GM19468 (cell line): ENCODE measurements at regions not wholly inside any gene's neighbourhood (a gene's known extent, or its start where the extent isn't known, plus 50 kb on each side); places are given as distances from the start of the nearest gene placed in this dataset.

Source experiments
- ATAC-seq: cut with Tn5 transposase; IDR thresholded peaks from one replicate; pipeline ENCODE4 v1.9.1; 2021; ENCODE audit warnings: mild to moderate bottlenecking, moderate library complexity, moderate number of reproducible peaks; ENCODE audit not compliant: unreplicated experiment; ENCODE audit errors: extremely low read depth

DNA sequence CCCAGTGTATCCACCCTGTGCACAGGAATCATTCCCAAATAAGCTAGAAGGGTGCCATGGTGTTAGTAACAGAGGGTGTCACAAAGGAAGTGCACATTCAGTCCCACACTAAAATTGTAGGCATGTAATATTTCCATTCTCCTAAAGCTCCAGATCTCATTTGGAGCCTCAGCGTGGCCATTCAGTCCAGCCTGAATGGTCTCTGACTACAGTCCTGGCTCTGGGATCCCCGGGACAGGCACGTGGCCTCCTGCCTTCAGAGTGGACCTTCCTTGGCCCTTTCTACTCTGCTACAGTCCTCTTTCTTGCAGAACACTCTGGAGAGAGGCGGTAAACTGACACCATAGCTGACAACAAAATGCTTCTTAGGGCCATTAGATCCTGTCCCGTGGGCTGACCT, 243.9 kb downstream of the IRX2 start:
- no peak for ATAC-seq

DNA sequence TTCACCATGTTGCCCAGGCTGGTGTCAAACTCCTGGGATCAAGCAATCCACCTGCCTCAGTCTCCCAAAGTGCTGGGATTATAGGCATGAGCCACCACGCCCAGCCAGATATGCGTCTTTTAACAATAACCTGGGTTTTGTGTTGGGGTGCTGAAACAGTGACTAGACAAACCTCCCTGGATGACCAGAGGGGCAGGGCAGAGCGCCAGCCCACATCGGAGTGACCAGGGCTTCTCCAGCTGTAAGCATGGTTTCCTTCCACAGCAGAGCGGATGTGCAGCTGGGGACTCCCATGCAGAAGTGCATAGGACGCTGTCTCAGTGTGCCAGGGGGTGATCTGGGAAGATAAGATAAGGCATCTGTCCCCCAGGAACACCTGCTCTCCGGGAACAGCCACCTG, 244.9 kb downstream of the IRX2 start:
- ATAC-seq: no peak

DNA sequence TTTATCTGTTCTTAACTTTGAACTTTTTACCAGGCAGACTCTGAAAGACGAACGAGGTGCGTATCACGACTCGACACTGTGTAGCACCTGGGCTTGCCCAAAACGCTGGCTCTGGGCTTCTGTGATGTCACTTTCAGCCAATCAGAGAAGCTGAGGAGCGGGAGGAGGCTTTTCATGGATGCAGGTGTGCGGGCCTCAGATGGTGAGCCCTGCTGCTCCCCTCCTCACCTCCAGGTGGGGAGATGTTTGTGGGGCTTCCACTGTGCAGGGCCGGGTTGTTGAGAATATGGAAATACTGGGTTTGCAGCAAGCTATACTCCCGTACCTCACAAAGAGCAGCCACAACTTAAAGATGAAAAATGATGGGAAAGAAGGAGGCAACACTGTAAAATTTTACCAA, 246.3 kb downstream of the IRX2 start:
- ATAC-seq: no peak

DNA sequence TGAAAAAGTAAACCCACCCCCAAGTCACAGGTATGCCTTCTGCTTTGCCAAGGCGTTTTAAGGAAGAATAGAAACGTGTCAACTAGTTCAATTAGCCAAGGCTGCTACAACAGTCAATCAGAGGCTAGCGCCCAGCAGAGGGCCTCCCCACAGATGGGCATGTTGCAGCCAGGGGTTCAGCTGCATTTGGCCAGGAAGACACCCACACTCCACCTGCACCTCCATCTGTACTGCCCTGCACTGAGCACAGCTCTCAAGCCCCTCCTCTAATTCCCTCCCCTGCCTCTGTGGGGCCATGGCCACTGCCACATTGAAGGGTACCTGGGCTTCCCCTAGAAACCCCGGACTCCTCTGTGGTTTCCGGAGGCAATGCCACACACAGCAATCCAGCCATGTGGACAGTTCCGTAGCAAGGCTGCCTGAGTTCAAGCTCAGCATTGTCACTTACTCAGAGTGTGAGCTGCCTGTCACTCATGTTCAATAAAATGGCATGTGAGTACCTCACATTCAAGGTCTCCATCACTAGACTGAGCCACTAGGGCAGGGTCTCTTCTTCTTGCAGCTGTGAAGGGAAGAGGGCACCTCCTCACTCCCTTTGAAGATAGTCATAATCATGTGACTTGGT, 248.4 kb downstream of the IRX2 start:
- ATAC-seq: no peak

DNA sequence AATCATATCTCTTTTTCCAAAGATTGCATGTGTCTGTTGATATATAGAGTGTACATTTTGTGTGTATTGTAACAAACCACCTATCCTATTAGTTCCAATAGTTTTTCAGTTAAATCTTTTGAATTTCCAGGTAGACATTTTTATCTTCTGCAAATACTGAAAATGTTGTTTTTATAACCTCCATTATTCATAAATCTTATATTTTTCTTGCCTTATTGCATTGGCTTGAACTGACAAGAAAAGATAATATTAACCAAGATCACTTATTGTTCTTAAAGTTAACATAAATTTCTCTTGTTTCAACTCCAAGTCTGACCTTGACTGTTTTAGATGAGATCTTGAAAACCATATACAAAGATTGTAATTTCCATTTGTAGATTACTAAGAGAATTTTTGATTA, 251.6 kb downstream of the IRX2 start:
- no peak for ATAC-seq

DNA sequence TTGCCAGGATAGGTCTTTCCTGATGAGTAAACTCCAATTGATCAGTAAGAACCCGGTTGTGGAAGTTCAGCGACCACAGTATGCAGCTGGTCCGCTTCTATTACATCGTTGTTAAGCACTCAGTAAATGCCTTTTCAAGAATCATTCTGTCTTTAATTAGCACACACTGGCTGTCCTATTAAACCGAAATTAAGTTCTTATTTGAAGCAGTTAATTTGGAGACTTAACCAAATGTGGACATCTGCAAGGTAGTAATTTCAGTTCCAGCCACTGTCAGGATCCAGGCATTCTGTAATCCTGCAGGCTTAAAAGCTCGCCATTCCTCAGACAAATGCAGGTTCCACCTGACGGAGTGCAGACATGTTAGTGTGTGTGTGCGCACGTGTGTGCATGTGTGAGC, 254.6 kb downstream of the IRX2 start:
- ATAC-seq: no peak

DNA sequence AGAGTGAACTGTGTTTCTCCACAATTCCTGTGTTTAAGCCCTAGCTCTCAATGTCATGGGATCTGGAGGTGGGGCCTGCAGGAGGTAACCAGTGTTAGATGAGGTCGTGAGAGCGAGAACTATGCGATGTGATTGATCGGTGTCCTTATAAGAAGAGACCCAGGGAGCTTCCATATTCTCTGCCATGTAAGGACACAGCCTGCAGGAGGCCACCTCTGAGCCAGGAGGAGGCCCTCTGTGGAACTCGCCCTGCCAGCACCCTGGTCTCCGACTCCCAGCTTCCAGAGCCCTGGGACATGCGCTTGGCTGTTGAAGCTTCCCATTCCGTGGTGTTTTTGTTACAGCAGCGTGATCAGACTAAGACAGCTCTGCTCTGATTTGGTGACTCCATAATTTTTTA, 255.4 kb downstream of the IRX2 start:
- no peak for ATAC-seq

DNA sequence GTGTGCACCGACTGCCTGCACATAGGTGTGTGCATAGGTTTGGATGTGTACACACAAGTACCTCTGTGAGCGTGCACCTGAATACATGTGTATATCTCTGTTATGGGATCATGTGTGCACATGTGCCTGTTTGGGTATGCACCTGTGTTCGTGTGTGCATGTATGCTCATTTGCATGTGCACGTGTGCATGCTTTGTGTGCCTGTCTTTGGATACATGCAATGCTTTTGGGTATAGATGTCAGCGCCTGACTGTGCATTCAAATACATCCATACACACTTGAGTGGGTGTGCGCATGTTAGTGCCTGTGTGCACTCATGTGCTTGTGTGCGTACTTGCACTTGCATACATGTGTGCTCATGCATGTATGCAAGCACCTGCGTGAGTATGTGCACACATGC, 258.1 kb downstream of the IRX2 start:
- ATAC-seq: no peak

DNA sequence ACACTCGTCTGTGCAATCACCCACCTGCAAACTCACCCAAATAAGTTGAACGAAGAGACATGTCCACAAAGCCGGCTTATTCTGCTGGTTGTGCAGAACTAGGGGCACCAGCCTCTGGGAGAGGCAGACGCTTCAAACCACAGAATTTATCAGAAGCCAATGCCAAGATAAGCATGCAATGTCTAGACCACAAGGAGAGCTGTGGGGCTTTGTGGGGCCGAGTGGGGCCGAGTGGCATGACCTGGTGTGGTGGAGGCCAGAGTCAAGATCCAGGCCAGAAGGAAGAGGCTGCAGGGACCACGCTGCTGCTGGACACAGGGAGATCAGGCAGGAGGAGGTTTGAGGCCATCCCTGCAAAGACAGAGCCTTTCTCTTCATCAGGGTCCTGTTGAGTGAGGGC, 259.0 kb downstream of the IRX2 start:
- no peak for ATAC-seq

DNA sequence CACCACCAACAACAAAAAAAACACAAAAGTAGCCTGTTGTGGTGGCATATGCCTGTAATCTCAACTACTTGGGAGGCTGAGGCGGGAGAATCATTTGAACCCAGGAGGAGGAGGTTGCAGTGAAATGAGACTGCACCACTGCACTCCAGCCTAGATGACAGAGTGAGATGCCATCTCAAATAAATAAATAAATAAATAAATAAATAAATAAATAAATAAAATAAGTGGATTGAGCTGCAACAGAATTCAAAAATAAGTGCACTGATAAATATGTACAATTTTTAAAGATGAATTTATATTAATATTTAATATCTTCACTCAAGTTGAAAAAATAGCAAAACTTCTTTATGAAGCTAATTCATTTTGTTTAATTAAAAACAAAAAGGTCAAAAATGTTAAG, 259.6 kb downstream of the IRX2 start:
- no peak for ATAC-seq

DNA sequence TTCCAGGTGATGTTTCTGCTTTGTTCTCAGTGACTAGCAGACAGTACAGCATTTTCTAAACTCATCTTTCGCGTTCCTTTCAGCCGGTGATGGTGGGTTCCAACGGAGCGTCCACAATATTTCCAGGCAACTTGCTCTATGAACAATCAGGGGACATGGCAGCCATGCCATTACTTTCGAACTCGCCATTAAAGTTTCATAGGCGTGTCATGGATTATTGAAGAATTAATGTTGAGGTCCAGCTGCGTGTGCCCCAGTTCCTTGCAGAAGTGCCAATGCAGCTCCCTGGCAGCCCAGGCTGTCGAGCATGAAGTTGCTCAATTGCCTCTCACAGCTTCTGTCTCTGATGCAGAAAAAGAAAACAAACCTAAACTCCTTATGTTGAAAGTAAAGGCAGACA, 262.2 kb downstream of the IRX2 start:
- no peak for ATAC-seq

DNA sequence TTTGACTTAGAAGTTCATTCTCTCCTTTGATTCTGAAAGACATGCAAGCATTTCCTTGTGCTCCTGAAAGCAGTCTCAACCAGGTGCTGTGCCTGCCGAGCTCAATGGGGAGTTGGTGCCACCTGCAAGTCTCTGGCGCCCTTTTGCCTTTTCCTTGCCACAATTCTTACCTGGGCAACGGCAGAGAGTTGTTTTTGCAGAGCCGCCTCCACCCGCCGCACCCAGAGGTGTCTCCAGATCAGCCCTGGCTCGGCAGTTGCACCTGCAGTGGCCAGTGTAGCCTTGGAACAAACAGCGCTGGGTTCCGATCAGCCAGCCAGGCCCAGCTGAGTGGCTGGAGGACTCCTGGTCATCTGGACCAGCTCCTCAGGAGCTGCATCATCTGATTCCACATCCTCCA, 262.9 kb downstream of the IRX2 start:
- no peak for ATAC-seq

DNA sequence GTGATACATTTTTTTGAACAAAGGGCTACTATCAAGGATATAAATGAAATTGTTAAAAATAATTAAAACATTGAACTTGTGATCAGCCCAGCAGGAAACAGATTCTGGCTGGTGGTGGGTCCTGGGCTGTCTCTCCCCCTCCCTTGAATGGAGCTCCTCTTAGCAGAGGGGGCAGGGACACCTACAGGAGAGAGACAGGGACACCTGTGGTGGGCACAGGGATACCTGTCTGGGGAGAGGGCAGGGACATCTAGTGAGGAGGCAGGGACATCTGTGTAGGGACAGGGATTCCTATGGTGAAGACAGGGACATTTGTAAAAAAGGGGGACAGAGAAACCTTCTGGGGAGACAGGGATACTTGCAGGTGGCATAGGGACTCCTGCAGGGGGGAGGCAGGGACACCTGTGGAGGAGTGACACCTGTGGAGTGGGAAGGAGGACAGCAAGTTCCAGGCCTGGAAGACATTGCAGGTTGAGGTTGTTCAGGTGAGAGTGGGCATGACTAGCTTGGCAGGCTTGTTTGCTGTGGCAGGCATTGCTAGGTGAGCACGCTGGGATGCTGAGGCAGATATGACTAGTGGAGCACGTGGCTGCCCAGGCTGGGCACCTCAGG, 264.2 kb downstream of the IRX2 start:
- no peak for ATAC-seq

DNA sequence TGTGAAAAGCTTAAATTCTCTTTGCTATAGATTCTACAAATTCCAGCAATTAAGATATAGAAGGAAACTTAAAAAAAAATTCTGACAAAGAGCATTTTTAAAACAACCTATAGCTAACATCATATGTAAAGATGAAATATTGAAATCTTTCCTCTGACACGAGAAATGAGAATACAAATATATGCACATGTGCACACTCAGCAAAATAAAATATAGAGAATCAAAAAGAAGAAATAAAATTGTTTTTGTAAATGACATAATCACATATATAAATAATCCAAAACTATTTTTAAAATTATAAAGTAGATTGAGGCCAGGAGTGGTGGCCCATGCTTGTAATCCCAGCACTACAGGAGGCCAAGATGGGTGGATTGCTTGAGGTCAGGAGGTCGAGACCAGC, 265.1 kb downstream of the IRX2 start:
- no peak for ATAC-seq

DNA sequence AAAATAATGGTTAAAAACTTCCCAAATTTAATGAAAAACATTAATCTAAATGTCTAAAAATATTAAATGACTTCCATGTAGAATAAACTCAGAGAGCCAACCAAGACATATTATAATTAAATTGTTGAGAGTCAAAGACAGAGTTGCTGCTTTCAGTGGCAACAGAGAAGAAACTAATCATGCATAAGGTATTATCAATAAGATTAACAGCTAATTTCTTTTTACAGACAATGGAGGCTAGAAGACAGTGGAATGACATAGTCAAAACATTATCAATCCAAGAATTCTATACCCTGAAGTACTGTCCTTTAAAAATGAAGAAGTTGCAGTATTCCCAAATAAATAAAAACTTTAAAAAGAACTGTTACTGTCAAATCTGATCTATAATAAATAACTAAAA, 268.7 kb downstream of the IRX2 start:
- ATAC-seq: no peak

DNA sequence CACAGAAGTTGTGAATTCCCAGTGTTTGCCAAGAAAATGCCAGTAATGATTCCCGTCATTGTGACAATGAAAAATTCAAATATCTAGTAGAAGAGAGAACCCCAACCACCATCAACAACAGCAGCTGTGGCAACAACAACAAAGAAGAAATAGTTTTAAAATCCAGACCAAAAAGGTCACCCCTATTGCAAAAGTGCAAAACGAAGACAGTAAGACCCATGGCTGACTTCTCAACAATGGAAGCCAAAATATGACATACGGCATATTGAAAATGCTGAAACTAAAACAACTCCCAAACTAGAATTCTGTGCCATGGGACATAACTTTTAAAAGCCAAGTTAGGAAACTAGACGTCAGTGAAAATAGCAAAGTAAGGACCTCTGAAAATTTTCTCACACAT, 270.6 kb downstream of the IRX2 start:
- ATAC-seq: no peak

DNA sequence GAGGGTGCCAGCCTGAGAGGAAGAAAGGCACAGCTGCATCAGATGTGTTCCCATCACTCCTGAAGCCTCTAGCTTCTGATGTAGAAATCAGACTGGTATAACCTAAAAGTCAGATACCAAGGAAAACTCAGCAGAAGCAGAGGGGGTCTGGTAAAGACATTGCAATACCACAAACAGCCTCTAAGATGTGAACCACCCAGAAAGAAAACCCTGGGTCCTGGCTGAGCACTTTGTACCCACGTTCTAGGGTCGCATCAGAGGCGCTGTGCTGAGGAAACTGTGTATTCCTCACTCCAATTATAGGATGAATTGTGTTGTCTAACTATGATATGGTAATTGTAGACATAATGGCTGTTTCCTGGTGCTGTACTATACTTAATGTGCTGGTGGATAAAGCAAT, 275.6 kb downstream of the IRX2 start:
- ATAC-seq: no peak

DNA sequence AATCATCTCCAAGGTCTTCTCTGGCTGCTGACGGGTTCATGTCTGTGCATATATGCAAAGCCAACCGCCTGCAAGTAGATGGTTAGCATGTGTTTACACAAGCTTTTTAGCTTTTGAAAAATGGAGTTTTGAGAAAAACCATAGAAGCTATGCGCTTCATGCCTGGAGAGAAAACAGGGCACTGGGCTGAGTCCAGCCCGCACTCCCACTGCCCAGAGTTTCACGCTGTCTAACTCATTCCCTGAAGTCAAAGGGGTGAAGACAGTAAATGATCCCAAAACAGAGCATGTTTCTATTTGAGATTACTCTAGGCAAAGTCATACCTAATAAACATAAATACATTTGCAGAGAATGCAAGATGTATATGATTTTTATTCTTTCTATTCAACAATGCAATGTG, 278.8 kb downstream of the IRX2 start:
- ATAC-seq: no peak

DNA sequence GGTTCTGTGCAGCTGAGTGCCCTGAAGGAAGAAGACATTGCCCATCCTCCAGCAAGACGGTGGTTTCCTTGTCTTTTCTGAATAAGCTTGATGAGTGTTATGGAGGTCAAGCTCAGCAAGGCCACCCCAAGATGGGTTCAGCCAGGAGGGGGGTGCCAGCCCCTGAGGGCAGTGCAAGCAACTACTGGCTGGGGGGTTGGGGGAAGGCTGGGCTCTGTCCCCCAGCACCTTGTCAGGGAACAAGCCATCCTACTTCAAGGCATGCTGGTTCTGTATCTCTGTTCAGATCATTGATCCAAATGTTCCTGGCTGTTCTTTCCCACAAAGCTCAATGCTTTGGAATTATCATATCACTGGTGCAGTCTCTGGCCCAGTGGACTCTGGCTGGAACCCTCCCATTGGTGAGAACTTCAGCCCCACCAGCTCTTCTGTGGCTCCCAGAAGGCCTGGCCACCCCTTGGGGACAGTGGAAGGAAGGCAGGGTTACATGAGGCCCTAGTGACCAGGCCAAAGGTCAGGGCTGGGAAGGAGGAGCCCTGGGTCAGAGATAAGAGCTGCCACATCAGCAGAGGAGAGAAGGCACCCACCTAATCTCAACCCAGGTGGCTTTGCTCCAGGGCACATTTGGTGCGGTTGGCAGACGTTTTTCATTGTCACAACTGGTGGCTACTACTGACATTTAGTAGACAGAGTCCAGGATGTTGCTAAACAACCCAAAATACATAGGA, 280.2 kb downstream of the IRX2 start:
- ATAC-seq: no peak

DNA sequence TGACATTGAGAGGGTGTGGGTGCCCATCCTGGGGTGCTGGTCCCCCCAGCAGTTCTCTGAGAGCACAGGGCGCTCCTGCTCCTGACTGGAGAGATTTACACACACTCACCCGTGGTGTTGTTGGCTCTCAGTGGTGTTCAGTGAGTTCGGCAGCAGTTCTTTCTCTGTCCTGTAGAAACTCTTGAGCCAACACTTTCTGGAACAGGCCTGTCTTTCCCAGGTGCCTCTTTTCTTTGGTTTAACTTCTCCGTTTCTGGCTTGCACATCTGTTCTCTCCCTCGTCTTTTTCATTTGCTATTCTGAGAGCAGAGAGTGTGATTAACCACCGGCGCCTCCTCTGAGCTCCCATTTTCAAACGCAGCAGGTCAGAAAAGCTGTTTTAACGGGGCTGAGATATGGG, 284.5 kb downstream of the IRX2 start:
- no peak for ATAC-seq

DNA sequence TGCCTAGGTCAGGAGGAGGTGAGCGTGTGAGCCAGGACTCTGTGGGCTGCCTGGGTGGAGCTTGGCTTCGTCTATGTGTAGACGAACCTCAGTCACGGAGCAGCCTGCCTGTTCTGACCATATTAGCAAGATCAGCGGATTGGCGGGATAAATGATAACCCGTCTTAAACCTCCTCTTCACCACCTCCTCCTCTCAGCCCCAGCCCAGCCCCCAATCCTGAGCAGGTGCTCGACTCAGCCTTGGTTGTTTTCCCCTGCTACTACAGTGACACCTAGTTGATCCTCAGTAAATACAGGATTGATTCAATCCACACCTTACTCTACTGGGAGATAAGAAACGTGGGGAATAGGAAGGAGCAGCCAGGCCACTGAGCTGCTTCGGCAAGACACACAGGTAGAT, 286.1 kb downstream of the IRX2 start:
- ATAC-seq: no peak

DNA sequence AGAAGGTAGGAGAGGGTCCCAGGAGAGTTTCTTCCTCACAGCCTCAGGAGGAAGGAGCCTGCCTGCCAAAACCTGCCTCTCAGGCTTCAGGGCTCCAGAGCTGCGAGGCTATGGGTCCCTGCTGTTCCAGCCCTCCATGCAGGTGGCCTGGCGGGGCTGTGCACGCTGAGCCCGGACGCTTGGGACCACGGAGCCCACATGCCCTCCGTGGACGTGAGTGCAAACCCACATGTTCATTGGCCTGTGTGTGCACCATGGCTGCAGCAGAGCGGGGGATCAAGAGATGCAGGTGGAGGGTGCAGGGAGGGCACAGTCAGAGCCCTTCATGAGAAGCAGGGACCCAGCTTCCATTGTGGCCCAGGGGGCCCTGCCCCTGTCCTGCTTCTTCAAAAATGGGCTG, 287.3 kb downstream of the IRX2 start:
- ATAC-seq: no peak
